NCI-H82 treated with DMSO at 0.1 percent for 48 hours (cell line): ENCODE measurements at regions not wholly inside any gene's neighbourhood (a gene's known extent, or its start where the extent isn't known, plus 50 kb on each side); places are given as distances from the start of the nearest gene placed in this dataset.

Source experiments
- DNase-seq: peaks from one replicate; lab custom pipeline; 2025; ENCODE audit not compliant: unreplicated experiment; lab: John Stamatoyannopoulos, UW

GRCh38 chr2:2706306-2706705, 375.2 kb upstream of the MYT1L start:
- DNase-seq = no peak

- DNase-seq = no peak
Measured at GRCh38 chr2:2705871-2706270, 374.8 kb upstream of the MYT1L start.

GRCh38 chr2:2704428-2705090, 373.5 kb upstream of the MYT1L start:
- DNase-seq = no peak

GRCh38 chr2:2703762-2704427, 372.8 kb upstream of the MYT1L start:
- DNase-seq = no peak

- no peak for DNase-seq
Measured at GRCh38 chr2:2703172-2703571, 372.1 kb upstream of the MYT1L start.

GRCh38 chr2:2702385-2702784, 371.3 kb upstream of the MYT1L start:
- no peak for DNase-seq

GRCh38 chr2:2701813-2702212, 370.7 kb upstream of the MYT1L start:
- no peak for DNase-seq

GRCh38 chr2:2701176-2701781, 370.2 kb upstream of the MYT1L start:
- no peak for DNase-seq

- DNase-seq = no peak
Measured at GRCh38 chr2:2699121-2699505, 368.0 kb upstream of the MYT1L start.

- DNase-seq = peak; percentile 1
Measured at GRCh38 chr2:2698182-2699120, 367.4 kb upstream of the MYT1L start.

GRCh38 chr2:2696733-2697455, 365.8 kb upstream of the MYT1L start:
- DNase-seq = no peak

GRCh38 chr2:2696325-2696724, 365.2 kb upstream of the MYT1L start:
- DNase-seq = no peak

- no peak for DNase-seq
Measured at GRCh38 chr2:2694746-2695145, 363.7 kb upstream of the MYT1L start.

GRCh38 chr2:2692599-2693389, 361.7 kb upstream of the MYT1L start:
- no peak for DNase-seq

- DNase-seq = no peak
Measured at GRCh38 chr2:2691419-2691818, 360.3 kb upstream of the MYT1L start.

- no peak for DNase-seq
Measured at GRCh38 chr2:2690985-2691384, 359.9 kb upstream of the MYT1L start.

GRCh38 chr2:2689306-2689705, 358.2 kb upstream of the MYT1L start:
- no peak for DNase-seq

- DNase-seq = no peak
Measured at GRCh38 chr2:2688254-2688653, 357.2 kb upstream of the MYT1L start.

- DNase-seq = no peak
Measured at GRCh38 chr2:2687745-2688144, 356.7 kb upstream of the MYT1L start.

- DNase-seq = no peak
Measured at GRCh38 chr2:2686222-2686621, 355.1 kb upstream of the MYT1L start.
